B cell (primary cell): ENCODE measurements at regions not wholly inside any gene's neighbourhood (a gene's known extent, or its start where the extent isn't known, plus 50 kb on each side); places are given as distances from the start of the nearest gene placed in this dataset.

Experiments used
- ATAC-seq: fragments of 200-7000 bp; cut with Tn5 transposase; one replicate; pipeline ENCODE4 v1.10.0; 2021; ENCODE audit warnings: low read depth, mild to moderate bottlenecking, moderate number of reproducible peaks, moderate library complexity
- CTCF ChIA-PET: fragments of 350-600 bp; sonication (Branson Sonifier 250); formaldehyde crosslinking; loops from one replicate; lab custom pipeline; 2021; ENCODE audit warnings: antibody characterized with exemption, inconsistent platforms; lab: Charles Lee
- POLR2A ChIA-PET: fragments of 350-600 bp; sonication (Branson Sonifier 250); formaldehyde crosslinking; loops from one replicate; lab custom pipeline; 2021; ENCODE audit warnings: antibody characterized with exemption; lab: Charles Lee
- DNase-seq: peaks from one replicate; pipeline ENCODE4 v3.0.0; 2013
- H2AFZ ChIP-seq: 2 replicates; pipeline ENCODE4 v1.6.1; 2012; ENCODE audit warnings: mild to moderate bottlenecking, low read depth, low read length; ENCODE audit not compliant: insufficient read depth, poor library complexity, severe bottlenecking
- H3K27ac ChIP-seq, 2 donors: 1 replicate in 1 of 2; 2 replicates in 1 of 2; pipeline ENCODE4 v1.5.1; 2012 to 2013; ENCODE audit warnings: low read length in 2 of 2, mild to moderate bottlenecking in 2 of 2, moderate library complexity in 1 of 2
- H3K27me3 ChIP-seq, 4 experiments: fragments of 200-600 bp in 1 of 4; sonication (generic) in 1 of 4; replicated peaks in 1 of 4; 1 replicate in 2 of 4; 2 replicates in 2 of 4; pipeline versions ENCODE4 v1.6.1 to v1.7.0; 2013 to 2016; ENCODE audit warnings: low read length in 3 of 4, mild to moderate bottlenecking in 2 of 4, mixed read lengths in 1 of 4, moderate library complexity in 1 of 4; ENCODE audit not compliant: insufficient read depth in 4 of 4, control insufficient read depth in 3 of 4; ENCODE audit errors: control extremely low read depth in 1 of 4
- H3K36me3 ChIP-seq, 2 experiments: replicated peaks in 1 of 2; 1 replicate in 1 of 2; 2 replicates in 1 of 2; pipeline versions ENCODE4 v1.6.1 to v1.7.1; 2013; ENCODE audit warnings: low read length in 1 of 2; ENCODE audit not compliant: insufficient read depth in 2 of 2, control insufficient read depth in 1 of 2; ENCODE audit errors: control extremely low read depth in 1 of 2, extremely low read depth in 1 of 2
- H3K4me1 ChIP-seq, 2 donors: fragments of 200-600 bp in 1 of 2; sonication (generic) in 1 of 2; 1 replicate in 1 of 2; 2 replicates in 1 of 2; pipeline versions ENCODE4 v1.5.1 to v1.6.1; 2013 to 2017; ENCODE audit warnings: low read length in 2 of 2; ENCODE audit not compliant: control insufficient read depth in 2 of 2, insufficient read depth in 2 of 2
- H3K4me2 ChIP-seq: replicated peaks from 2 replicates; pipeline ENCODE3; 2012; ENCODE audit warnings: mild to moderate bottlenecking, low read depth, low read length; ENCODE audit not compliant: poor library complexity, severe bottlenecking
- H3K4me3 ChIP-seq, 5 experiments: fragments of 200-600 bp in 1 of 5; sonication (generic) in 1 of 5; 1 replicate in 3 of 5; 2 replicates in 2 of 5; pipeline versions ENCODE4 v1.5.1 to v1.7.0; 2011 to 2016; ENCODE audit warnings: low read length in 4 of 5, mild to moderate bottlenecking in 4 of 5, low read depth in 2 of 5, control low read depth in 1 of 5, moderate library complexity in 1 of 5; ENCODE audit not compliant: insufficient read depth in 1 of 5; ENCODE audit errors: control extremely low read depth in 1 of 5, extremely low read depth in 1 of 5
- H3K79me2 ChIP-seq: fragments of 200-600 bp; sonication (generic); one replicate; pipeline ENCODE4 v1.6.0; 2016; ENCODE audit warnings: low read length; ENCODE audit not compliant: control insufficient read depth, insufficient read depth
- H3K9ac ChIP-seq: fragments of 200-600 bp; sonication (generic); 2 replicates; pipeline ENCODE4 v1.6.1; 2017; ENCODE audit warnings: mild to moderate bottlenecking, low read length, moderate library complexity
- H3K9me3 ChIP-seq, 3 donors: one replicate each; pipeline versions ENCODE4 v1.6.1 to v1.7.1; 2013; ENCODE audit warnings: low read length in 2 of 3; ENCODE audit not compliant: control insufficient read depth in 2 of 3, insufficient read depth in 1 of 3; ENCODE audit errors: control extremely low read depth in 1 of 3
- H4K20me1 ChIP-seq: 2 replicates; pipeline ENCODE4 v1.6.0; 2012; ENCODE audit warnings: mild to moderate bottlenecking, low read length; ENCODE audit not compliant: insufficient read depth, control insufficient read depth, poor library complexity, severe bottlenecking
- H3K27ac Mint-ChIP-seq: one replicate; pipeline ENCODE4 v1.8.0; 2021; ENCODE audit warnings: mixed read lengths
- H3K27me3 Mint-ChIP-seq: one replicate; pipeline ENCODE4 v1.8.0; 2021; ENCODE audit warnings: mixed read lengths
- H3K4me1 Mint-ChIP-seq: one replicate; pipeline ENCODE4 v1.8.0; 2021; ENCODE audit warnings: mixed read lengths
- H3K4me3 Mint-ChIP-seq: one replicate; pipeline ENCODE4 v1.8.0; 2021; ENCODE audit warnings: mixed read lengths
- H3K9me3 Mint-ChIP-seq: one replicate; pipeline ENCODE4 v1.8.0; 2022; ENCODE audit warnings: mixed read lengths; ENCODE audit not compliant: insufficient read depth
- EZH2 ChIP-seq: IDR thresholded peaks from 2 replicates; pipeline ENCODE4 v1.6.1; 2012; ENCODE audit warnings: borderline replicate concordance, low read depth, mild to moderate bottlenecking, moderate library complexity, low read length; ENCODE audit not compliant: insufficient read depth, poor library complexity, severe bottlenecking
- WGBS: methylation state at CpG from one replicate; pipeline ENCODE4 v1.1.5; 2013; ENCODE audit warnings: missing lambda C conversion rate; ENCODE audit not compliant: insufficient coverage; 5-methylcytosine and 5-hydroxymethylcytosine counted together
- intact Hi-C: fragments of 100-400 bp; cut with micrococcal nuclease; formaldehyde crosslinking; loops from one replicate; pipeline ENCODE4 v1.10.0; 2022
- TF ChIP-seq, protein P1 (sequence below): fragments of 200-600 bp; IDR thresholded peaks from one replicate; pipeline ENCODE4 v1.8.0; 2022; ENCODE audit warnings: antibody characterized with exemption, mild to moderate bottlenecking

DNA sequence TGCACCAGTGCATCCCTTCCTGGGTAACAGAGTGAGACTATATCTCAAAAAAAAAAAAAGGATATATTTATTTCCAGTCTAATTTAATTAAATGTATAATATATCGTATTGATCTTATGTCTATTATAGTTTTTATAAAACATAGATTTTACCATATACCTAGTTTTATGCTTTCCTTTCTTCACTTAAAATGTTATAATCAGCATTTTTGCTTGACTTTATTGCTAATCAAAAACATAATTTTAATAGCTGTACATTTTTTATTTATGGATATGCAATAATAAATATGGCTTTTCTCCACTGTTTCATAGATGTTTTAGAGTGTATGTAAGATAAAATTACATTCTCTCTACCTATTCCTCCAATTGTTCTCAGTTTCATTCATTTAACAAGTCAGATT is 958.0 kb downstream of the EPHA4 start:
- no peaks in the 10 kb centered on the region for H3K4me1 ChIP-seq
- POLR2A ChIA-PET: no interaction called here
- TF ChIP-seq, protein P1, sequence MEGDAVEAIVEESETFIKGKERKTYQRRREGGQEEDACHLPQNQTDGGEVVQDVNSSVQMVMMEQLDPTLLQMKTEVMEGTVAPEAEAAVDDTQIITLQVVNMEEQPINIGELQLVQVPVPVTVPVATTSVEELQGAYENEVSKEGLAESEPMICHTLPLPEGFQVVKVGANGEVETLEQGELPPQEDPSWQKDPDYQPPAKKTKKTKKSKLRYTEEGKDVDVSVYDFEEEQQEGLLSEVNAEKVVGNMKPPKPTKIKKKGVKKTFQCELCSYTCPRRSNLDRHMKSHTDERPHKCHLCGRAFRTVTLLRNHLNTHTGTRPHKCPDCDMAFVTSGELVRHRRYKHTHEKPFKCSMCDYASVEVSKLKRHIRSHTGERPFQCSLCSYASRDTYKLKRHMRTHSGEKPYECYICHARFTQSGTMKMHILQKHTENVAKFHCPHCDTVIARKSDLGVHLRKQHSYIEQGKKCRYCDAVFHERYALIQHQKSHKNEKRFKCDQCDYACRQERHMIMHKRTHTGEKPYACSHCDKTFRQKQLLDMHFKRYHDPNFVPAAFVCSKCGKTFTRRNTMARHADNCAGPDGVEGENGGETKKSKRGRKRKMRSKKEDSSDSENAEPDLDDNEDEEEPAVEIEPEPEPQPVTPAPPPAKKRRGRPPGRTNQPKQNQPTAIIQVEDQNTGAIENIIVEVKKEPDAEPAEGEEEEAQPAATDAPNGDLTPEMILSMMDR: no peak
- TF ChIP-seq EZH2: no peak
- no peaks in the 10 kb centered on the region for H4K20me1 ChIP-seq
- Mint-ChIP-seq H3K27ac (no peak overlapping the region), H3K9me3 (no peaks in the 10 kb centered on the region), H3K4me1 (no peaks in the 10 kb centered on the region), H3K27me3 (no peaks in the 10 kb centered on the region), H3K4me3 (no peak overlapping the region)
- CTCF ChIA-PET: no interaction called here
- intact Hi-C loops: no loop called here
- H3K27me3 ChIP-seq: no peaks in the 10 kb centered on the region
- H3K4me3 ChIP-seq: no peak overlapping the region
- H3K9me3 ChIP-seq: no peaks in the 10 kb centered on the region
- no peaks in the 10 kb centered on the region for H3K36me3 ChIP-seq
- WGBS: no CpG with 5 or more reads among the region's 1 CpG
- H3K4me2 ChIP-seq: no peak overlapping the region
- H3K79me2 ChIP-seq: no peaks in the 10 kb centered on the region
- ATAC-seq: no peak
- H3K27ac ChIP-seq: no peak overlapping the region
- no peak overlapping the region for H2AFZ ChIP-seq
- no peak overlapping the region for H3K9ac ChIP-seq
- DNase-seq: no peak

DNA sequence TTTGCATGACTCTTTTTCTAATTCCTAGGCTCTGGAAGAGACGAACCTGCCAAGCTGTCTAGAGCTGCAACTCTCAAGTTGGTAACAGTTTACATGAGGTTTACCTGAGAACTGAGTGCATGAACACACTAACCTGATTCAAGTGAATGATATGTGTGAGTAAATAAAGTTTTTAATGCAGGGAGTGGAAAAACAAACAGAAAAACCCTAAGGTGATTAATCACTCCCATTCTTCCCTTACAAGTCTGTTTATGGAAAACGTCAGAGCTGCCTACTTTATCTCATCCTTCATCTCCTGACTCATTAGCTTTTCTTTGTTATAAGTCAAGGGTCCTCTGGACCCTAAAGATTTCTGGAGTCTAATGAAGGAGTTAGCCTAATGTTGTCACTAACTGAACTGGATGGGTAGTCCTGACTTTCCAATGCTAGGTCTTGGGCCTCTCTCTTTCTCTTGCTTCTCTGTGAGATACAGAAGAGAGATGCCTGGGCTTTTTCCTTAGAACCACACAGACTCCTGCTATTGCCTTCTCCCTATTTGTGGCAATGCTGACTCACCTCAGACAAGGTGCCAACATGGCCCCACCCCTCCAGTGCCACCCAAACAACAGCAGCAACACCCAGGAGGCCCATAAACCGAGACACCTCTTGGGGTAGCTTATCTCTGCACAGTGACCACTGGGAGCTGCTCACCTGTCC is 952.4 kb downstream of the EPHA4 start:
- Histone ChIP-seq H4K20me1 (no peaks in the 10 kb centered on the region), H3K36me3 (no peaks in the 10 kb centered on the region), H3K9me3 (peaks cover 0 to 2% (median 0%) of the 10 kb centered on the region in 3 donors), H3K27ac (no peak overlapping the region), H3K4me1 (no peaks in the 10 kb centered on the region), H3K27me3 (no peaks in the 10 kb centered on the region), H2AFZ (no peak overlapping the region), H3K79me2 (no peaks in the 10 kb centered on the region), H3K4me2 (no peak overlapping the region), H3K9ac (no peak overlapping the region), H3K4me3 (no peak overlapping the region)
- POLR2A ChIA-PET: no interaction called here
- TF ChIP-seq, protein P1: no peak
- TF ChIP-seq EZH2: no peak
- WGBS: 62% methylated on average over 2 of the region's 3 CpGs
- Mint-ChIP-seq H3K27ac (no peak overlapping the region), H3K27me3 (no peaks in the 10 kb centered on the region), H3K4me3 (no peak overlapping the region), H3K4me1 (no peaks in the 10 kb centered on the region), H3K9me3 (no peaks in the 10 kb centered on the region)
- CTCF ChIA-PET: no interaction called here
- DNase-seq: no peak
- intact Hi-C loops: no loop called here
- no peak for ATAC-seq
